ENCODE measurements at regions not wholly inside any gene's neighbourhood (a gene's known extent, or its start where the extent isn't known, plus 50 kb on each side); places are given as distances from the start of the nearest gene placed in this dataset.

DNA sequence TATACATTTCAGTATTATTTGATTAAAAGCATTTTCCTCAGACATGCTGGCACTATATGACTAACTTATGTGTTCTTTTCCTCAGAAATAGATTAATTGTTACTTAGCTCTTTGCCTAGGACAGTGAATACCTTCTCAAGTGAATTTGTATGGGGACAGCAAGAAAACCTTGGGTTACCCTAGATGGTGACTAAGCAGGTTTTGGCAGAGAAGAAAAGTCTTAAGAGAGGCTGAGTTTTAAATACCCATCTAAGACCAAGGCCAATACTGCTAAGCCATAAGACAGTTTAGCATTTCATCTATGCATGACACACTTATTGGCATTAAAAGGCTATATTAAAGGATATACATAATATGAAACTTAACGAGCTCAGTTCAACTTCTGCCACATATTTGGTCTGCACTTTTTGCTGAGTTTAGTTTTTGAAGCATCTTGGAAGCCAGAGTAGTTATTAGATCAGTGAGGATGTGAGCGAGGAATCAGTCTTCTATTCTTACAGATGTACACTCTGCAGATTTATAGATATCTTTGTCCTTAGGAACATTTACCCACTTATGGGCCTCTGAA lies 54.6 kb upstream of the FAM3C start:
- no peak for DNase-seq (ENCODE audit: low read depth)

GRCh38 chr7:121449735-121450240 lies 53.7 kb upstream of the FAM3C start:
- DNase-seq (ENCODE audit: low read depth): no peak

DNA sequence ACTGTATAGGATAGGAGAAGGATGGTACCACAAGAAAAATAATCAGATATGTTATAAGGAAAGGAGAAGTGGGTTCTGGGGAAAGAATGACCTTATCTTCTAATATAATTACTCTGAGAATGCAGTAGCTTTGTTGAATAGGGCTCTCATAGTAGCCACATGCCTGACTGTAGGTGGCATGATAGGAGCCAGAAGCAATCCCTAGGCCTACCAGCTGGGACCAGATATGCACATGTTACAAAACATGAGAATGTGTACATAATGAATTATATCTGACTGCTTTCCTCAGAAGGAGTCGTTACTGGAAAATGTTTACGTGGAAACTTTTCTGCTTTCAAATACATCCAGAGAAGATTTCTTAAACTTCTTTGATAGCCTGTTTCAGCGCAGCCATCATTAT lies 53.2 kb upstream of the FAM3C start:
- no peak for DNase-seq (ENCODE audit: low read depth)

- DNase-seq (ENCODE audit: low read depth): no peak
Observed at GRCh38 chr7:121448429-121448828, 52.3 kb upstream of the FAM3C start.

GRCh38 chr7:121447911-121448300 lies 51.8 kb upstream of the FAM3C start:
- DNase-seq (ENCODE audit: low read depth): no peak

GRCh38 chr7:121447243-121447910 lies 51.3 kb upstream of the FAM3C start:
- no peak for DNase-seq (ENCODE audit: low read depth)

GRCh38 chr7:121446526-121446925 lies 50.4 kb upstream of the FAM3C start:
- DNase-seq (ENCODE audit: low read depth): no peak

All from stimulated activated CD8-positive, alpha-beta memory T cell treated with anti-CD3 and anti-CD28 coated beads, Interleukin-7, amount 100 ng/mL, for 24 hours (primary cell).